Central memory CD4-positive, alpha-beta T cell (primary cell): ENCODE measurements at regions not wholly inside any gene's neighbourhood (a gene's known extent, or its start where the extent isn't known, plus 50 kb on each side); places are given as distances from the start of the nearest gene placed in this dataset.

Experiments
- DNase-seq: peaks from one replicate; pipeline ENCODE4 v3.0.0; 2022

GRCh38 chr20:59437601-59438031, 137.2 kb downstream of the EDN3 start:
- no peak for DNase-seq

- no peak for DNase-seq
Measured at GRCh38 chr20:59438201-59438600, 137.8 kb downstream of the EDN3 start.

DNA sequence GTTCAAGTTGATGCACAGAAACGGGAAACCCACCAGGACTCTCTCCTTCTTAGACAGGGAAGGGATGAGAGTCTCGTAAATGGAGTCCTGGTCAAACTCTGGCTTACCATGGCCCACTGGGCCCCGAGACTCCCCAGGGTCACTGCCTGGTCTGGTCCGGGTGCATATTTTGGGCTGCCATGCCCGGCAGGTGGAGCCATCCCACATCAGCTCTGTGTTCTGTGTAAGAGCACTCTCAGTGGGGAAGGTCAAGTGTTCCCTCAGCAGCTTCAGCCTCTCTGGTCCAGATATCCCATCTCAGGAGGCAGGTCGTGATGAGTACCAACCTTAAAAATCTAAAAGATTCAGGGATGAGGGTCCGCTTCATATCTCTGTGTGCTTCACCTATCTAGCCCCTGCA, 138.8 kb downstream of the EDN3 start:
- DNase-seq = no peak

GRCh38 chr20:59441306-59441705, 140.9 kb downstream of the EDN3 start:
- no peak for DNase-seq

- no peak for DNase-seq
Measured at GRCh38 chr20:59441860-59442810, 141.7 kb downstream of the EDN3 start.

DNA sequence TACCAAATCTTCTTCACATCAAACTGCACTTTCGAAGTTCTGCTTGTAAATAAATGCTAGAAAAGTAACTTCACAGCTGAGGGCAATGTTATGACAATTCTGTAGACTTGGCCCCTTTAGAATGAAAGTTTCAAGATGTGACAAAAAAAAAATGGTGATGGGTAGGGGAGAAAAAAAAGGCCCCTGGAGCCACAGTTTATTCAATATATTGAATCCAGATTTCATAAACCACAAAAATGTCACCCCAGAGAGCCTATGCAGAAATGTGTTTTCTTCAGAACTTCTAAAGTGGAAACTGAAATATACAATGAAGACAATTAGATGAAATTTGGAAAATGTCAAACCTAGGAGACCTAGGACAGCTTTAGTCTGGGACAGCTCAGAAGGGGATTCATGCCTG, 143.1 kb downstream of the EDN3 start:
- DNase-seq = no peak

DNA sequence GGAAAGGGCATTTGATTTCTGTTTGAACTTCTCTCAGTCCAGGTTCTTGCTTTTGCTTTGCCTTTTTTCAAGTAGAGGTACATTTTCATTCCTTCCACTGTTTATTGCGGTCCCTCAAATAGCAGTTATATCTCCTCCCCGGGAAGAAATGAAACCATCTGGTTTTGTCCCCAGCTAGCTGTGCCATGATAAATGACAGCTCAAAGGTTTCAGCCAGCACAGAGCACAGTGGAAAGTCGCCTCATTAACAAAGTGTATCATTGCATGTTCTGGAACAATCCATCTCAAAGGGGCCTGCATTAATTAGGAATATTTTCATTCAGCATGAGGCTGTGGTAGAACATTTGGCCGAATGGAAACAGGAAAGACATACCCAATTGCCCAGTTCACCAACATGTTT, 146.0 kb downstream of the EDN3 start:
- DNase-seq = no peak

DNA sequence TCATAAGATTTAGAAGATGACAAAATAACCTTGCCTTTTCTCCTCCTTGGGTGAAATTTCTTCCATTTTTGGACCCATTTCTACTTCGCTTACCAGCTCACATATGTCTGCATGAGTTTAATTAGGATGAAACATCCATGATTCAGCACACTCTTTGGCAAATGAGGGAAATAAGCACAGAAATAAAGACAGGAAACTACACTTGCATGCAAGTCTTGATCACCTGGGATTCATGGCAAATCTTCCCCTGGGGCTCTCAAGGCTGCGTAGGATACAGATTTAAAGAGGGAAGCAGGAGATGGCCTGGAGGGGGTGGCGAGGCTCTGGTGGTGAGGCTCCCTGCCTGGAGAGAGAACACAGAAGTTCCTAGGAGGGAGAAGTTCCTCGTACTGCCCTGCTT, 147.8 kb downstream of the EDN3 start:
- DNase-seq = no peak

DNA sequence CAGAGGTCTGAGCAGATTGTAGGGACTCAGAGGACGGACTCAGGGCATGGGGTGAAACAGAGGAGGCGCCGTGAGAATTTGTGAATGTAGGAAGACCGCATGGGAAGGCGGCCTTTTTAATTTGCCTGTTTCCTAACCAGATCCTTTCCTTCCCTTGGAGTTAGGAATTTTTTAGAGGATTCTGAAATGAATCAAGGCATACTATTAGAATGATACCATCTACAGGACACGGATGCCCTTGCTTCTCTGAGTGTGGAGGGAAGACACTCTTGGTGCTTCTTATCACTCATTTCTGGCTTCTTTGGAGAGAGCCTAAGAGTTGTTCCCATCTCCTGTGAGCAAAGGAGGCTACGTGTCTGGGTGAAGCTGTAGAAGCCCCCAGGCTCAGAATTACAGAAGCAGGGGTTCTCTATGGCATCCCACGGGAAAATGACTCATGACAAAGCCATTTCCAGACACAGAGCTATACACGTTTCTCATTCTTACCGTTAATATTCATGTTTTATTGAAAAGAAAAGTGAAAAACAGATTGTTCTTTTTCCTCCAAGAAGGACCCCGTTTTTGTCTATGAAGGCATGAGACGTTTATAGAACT, 148.5 kb downstream of the EDN3 start:
- no peak for DNase-seq

DNA sequence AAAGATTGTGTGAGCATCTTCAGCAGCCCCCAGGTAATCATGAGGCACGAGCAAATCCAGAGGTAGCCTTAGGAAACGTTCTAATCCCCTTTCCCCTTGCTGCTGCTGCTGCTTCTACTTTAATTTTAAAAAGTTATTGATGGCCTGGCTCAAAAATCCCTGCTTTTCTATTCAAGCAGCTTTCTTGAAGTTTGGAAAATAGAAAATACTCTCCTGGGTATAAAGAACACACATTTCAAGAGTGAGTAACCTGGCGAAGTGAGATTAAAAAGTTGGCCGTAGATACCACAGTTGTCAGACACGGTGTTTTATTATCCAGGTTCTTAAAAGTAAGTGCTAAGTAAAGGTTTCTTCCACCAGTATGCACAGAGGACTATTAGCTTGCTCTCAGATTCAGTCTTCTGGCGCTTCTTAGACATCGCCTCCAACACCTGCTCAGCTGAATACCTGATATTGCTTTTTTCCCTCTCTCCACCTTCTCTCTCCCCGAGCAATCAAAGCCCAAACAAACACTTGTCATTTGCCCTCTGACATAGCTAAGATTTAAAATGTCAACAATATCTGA, 150.7 kb downstream of the EDN3 start:
- DNase-seq = no peak

DNA sequence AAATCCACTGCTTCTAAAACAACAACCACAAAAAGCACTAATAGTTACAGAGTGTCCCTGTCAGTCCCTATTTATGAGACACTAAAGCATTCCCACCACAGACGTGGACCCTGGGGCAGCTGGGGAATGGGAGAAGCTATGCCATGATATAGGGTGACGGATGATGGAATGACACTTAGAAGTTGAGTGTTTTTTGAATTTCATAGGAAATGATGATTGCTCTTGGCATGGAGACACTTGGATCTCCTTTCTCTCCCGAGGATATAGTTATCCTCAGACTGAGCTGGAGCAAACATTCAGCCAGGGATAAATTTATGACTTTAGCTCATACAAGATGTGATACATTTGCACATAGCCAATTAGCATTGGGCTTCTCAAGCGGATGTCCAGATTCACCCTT, 151.2 kb downstream of the EDN3 start:
- no peak for DNase-seq

DNA sequence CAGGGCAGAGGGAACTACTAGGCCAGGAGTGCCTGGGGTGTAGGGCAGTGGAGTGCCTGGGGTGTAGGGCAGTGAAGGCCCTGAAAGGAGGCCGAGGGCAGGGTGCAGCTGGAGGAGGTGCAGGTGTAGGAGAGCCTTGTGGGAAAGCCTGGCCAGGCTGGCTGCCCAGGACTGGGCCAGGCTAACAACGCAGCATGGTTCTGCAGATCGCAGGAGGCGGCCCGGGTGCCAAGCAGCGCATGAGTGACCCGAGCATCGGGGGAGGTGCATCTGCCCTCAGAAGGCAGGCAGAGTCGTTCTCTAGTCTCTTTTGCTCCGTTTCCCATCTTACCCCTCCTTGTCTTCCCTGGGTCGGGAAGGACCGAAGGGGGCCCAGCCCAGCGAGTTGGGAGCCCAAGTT, 151.5 kb upstream of the PHACTR3 start:
- no peak for DNase-seq

GRCh38 chr20:59453759-59454560, 150.4 kb upstream of the PHACTR3 start:
- DNase-seq = no peak

DNA sequence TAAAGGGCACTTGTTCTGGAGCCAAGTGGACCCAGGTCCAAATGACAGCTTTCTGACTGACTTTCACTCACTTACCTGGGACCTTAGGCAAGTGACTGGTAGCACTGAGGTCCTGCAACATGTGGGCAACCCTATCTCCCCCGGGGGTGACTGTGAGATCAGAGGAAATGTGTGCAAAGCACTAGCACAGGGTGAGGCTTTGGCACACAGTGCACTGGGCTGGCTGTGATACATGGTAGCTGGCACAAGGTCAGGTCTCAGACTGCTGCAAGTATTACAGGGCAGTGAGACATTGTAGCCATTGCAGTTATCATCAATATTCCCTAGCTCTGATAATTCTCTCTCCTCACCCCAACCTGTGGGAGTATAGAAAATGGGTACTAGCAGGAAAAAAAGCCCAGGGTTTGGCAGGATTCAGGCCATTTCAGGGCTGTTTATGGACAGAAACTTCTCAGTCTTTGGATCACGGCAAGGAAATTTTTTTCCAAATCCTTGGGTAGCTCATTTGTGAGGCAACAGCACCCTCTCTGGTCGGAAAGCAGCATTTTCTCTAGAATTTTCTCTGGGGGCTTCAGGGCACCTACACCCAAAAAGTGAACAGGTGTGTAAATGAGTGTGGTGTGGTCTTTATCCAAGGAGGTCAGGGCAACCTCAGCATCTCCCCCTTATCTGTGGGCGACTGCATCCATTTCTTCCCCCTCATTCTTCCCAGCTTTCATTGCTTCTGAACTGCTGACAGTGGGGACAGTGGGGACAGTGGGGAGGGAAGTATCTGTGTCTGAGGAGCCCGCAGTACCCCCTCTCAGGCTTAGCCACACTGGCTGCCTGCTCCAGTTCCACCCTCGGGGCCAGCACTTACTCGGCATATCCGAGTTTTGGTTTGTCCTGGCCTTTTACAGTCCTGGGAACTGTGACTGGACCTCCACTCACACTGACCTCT, 148.7 kb upstream of the PHACTR3 start:
- no peak for DNase-seq

DNA sequence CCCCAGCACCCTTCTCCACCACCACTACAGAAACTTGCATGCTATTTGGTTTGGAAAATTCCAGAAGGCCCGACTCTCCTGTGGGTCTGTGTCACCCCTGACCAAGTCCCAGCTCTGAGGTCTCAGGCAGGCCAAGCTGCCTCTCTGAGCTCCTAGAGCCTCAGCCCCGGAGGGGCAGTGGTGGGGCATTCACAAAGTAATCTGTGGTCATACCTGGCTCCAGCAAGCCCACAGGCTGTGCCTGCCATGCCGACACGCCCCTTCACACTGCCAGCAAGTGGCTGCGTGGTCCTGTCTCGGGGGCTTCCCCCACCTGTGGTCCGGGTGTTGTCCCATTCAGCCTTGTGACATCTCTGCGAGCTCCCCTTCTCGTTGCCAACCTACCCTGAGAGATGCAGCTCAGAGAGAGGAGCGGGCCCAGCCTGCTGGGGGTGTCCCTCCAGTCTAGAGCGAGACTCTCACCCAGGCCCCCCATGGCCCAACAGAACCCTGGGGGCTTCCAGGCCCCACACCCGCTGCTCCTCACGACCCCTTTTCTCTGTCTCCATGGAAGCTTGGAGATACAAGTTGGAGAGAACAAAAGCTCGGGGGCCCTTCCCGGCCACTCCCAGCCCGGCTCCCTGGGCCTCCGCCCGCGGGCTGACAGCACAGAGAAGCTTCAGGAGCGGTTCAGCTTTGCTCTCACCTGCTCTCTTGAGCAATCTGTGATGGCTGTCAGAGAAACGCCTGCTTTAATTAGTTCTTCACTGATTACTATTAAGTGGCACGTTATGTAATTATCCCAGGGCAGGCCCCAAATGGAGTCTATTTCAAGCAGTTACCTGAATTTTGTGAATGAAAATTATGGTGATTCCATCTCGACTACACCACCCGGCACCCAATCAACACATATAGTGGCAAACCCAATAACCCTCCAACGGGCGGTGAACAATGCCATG, 147.7 kb upstream of the PHACTR3 start:
- DNase-seq = no peak

DNA sequence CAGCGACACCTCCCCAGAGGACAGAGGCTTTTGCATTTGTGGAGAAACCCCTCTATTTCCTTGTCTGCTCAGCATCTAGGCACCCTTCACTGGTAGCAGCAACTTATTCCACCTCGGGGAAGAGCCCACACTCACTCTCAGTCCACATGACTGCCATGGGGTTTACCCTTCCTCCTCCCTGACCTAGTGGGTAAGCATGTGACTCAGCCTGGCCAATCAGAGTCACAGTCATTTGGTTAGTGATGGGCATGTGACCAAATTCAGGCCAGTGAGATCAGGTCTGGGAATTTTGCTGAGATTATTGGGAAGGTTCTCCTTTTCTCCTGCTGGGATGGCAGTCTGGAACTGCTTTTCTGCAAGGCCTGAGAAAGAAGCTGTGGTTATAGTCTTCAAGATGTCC, 145.7 kb upstream of the PHACTR3 start:
- no peak for DNase-seq

DNA sequence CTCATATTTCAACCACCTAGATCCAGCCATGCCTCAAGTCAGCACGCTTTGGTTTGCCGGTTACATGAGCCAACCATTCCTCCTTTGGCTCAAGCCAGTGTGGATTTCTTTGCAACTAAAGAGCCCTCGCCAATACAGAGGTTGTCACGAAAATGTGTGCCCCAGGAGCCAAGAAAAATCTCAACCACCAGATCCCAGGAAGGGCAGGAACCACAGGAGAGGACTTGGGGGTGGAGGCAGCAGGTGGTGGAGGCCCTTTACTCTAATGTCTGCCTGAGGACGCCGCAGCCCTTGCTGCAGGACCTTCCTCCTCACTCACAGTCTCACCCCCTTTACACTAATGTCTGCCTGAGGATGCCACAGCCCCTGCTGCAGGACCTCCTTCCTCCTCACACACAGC, 144.8 kb upstream of the PHACTR3 start:
- no peak for DNase-seq

DNA sequence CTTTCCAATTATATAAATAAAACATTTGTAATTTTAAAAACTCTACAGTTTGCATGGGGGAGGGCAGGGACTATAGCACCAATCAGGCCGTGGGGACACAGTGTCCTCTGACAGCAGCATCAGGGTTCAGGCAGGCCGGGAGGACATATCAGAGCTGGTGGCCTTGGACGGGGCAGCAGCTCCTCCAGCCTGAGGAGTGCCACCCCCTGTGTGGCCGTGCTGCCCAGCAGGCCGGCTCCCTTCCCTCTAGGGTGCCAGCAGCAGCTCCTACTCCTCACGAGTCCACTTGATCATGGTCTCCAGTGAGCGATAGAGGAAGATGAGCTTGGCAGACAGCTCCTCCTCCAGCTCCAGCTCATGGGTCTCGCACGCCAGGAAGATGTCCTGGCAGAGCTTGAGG, 144.0 kb upstream of the PHACTR3 start:
- DNase-seq = no peak

GRCh38 chr20:59461526-59461925, 142.8 kb upstream of the PHACTR3 start:
- no peak for DNase-seq

- no peak for DNase-seq
Measured at GRCh38 chr20:59462249-59462648, 142.1 kb upstream of the PHACTR3 start.

- DNase-seq = no peak
Measured at GRCh38 chr20:59463541-59463940, 140.8 kb upstream of the PHACTR3 start.
